ENCODE measurements at regions not wholly inside any gene's neighbourhood (a gene's known extent, or its start where the extent isn't known, plus 50 kb on each side); places are given as distances from the start of the nearest gene placed in this dataset.

- Histone ChIP-seq H3K36me3 (ENCODE audit: insufficient read depth, low read length) (no peaks in the 10 kb centered on the region), H3K79me2 (ENCODE audit: control insufficient read depth, insufficient read depth, low read length, unreplicated experiment) (no peaks in the 10 kb centered on the region), H3K4me3 (ENCODE audit: low read depth, low read length) (no peak overlapping the region), H3K27ac (ENCODE audit: low read depth, low read length) (no peak overlapping the region), H3K4me1 (ENCODE audit: control insufficient read depth, insufficient read depth, low read length, unreplicated experiment) (no peaks in the 10 kb centered on the region), H2AFZ (ENCODE audit: low read length, unreplicated experiment) (no peak overlapping the region), H3K27me3 (ENCODE audit: insufficient read depth, low read length) (peaks cover 54% of the 10 kb centered on the region)
These were observed 82.0 kb upstream of the FSTL4 start for GRCh38 chr5:133694181-133694831.

DNA sequence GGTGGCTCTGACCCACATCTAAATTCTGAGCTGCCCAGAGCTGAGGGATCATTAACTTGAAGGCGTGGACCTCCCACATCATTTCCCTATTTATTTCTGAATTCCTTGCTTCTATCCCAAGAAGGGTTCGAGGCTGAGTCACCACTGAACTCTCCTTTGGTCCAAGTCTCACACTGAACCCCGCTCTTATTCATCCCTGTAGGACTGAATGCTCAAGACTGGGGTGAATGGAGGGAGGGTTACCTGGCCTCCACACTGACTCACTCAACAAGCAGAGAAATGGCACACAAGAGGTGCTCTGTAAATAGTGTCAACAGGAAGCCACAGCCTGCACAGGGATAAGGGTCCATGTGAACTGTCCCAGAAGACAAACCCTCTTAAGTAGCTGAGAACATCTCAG lies 79.1 kb upstream of the FSTL4 start:
- Histone ChIP-seq H3K27ac (ENCODE audit: low read depth, low read length) (no peak overlapping the region), H3K27me3 (ENCODE audit: insufficient read depth, low read length) (peaks cover 67% of the 10 kb centered on the region), H3K4me1 (ENCODE audit: control insufficient read depth, insufficient read depth, low read length, unreplicated experiment) (no peaks in the 10 kb centered on the region), H3K4me3 (ENCODE audit: low read depth, low read length) (no peak overlapping the region), H3K36me3 (ENCODE audit: insufficient read depth, low read length) (no peaks in the 10 kb centered on the region), H2AFZ (ENCODE audit: low read length, unreplicated experiment) (no peak overlapping the region), H3K79me2 (ENCODE audit: control insufficient read depth, insufficient read depth, low read length, unreplicated experiment) (no peaks in the 10 kb centered on the region)

DNA sequence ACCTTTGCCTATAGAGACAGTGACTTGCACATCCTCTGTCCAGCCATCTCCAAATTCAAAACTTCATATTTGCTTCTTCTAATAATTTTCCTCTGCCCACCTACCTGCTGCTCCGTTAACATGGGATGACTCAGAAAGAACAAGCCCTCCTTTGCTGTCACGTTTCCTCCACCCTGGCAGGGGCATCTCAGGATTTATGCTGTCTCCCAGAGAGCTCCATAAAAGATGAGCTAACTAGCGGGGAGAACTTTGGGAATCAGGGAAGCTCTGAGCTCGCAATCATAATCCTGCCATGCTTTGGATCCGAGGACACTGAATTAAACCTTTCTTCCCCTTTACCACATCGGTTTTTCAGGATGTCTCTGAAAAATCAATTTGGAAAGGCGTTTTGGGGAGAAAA lies 78.4 kb upstream of the FSTL4 start:
- no peak overlapping the region for H3K4me3 ChIP-seq (ENCODE audit: low read depth, low read length)
- peaks cover 63% of the 10 kb centered on the region for H3K27me3 ChIP-seq (ENCODE audit: insufficient read depth, low read length)
- no peaks in the 10 kb centered on the region for H3K4me1 ChIP-seq (ENCODE audit: control insufficient read depth, insufficient read depth, low read length, unreplicated experiment)
- H2AFZ ChIP-seq (ENCODE audit: low read length, unreplicated experiment) = no peak overlapping the region
- no peak overlapping the region for H3K27ac ChIP-seq (ENCODE audit: low read depth, low read length)
- no peaks in the 10 kb centered on the region for H3K79me2 ChIP-seq (ENCODE audit: control insufficient read depth, insufficient read depth, low read length, unreplicated experiment)
- no peaks in the 10 kb centered on the region for H3K36me3 ChIP-seq (ENCODE audit: insufficient read depth, low read length)

GRCh38 chr5:133688391-133688790 lies 76.0 kb upstream of the FSTL4 start:
- no peak overlapping the region for H3K27ac ChIP-seq (ENCODE audit: low read depth, low read length)

DNA sequence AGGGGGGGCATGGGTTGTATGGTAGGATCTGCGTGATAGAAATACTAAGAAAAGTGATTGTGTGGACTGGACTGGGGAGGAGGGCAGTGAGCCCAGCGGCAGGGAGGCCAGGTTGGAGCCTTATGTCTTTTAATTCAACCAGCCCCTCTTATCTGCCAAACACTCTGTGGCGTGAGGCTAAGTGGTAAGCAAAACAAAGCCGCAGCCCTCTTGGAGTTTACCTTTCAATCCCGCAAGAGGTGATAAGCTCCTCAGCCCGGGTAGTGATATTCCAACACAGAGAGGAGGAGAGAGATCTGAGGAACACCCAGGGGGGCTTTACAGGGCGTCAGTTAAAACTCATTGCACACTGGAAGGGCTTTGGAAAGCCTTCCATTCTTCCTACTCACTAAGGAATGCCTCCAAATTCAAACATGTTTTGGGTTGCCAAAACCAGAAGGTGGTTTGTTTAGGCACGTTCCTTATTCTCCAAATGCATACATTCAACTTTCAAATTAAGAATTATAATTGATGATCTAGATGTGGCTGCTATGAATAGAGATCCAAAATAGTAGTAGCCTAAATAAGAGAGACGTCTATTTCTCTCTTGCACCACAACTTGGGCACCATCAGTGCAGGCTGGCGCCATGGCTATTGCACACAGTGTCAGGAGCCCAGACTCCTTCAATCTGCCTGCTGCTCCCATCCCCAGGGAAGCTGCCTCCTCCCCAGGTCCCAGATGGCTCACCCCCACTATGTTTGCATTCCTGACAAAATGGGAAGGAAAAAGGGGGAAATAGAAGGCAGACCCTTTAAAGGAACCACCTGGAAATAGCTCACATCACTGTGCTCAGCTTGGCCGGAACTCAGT lies 75.1 kb upstream of the FSTL4 start:
- H3K4me3 ChIP-seq (ENCODE audit: low read depth, low read length) = no peak overlapping the region
- H3K27me3 ChIP-seq (ENCODE audit: insufficient read depth, low read length) = peaks cover 69% of the 10 kb centered on the region
- no peaks in the 10 kb centered on the region for H3K79me2 ChIP-seq (ENCODE audit: control insufficient read depth, insufficient read depth, low read length, unreplicated experiment)
- H3K36me3 ChIP-seq (ENCODE audit: insufficient read depth, low read length) = no peaks in the 10 kb centered on the region
- no peaks in the 10 kb centered on the region for H3K4me1 ChIP-seq (ENCODE audit: control insufficient read depth, insufficient read depth, low read length, unreplicated experiment)
- H3K27ac ChIP-seq (ENCODE audit: low read depth, low read length) = no peak overlapping the region
- no peak overlapping the region for H2AFZ ChIP-seq (ENCODE audit: low read length, unreplicated experiment)

More at GRCh38 chr5:133688391-133688790, 76.0 kb upstream of the FSTL4 start:
- H3K27me3 ChIP-seq (ENCODE audit: insufficient read depth, low read length) = peaks cover 71% of the 10 kb centered on the region
- H3K36me3 ChIP-seq (ENCODE audit: insufficient read depth, low read length) = no peaks in the 10 kb centered on the region
- no peak overlapping the region for H2AFZ ChIP-seq (ENCODE audit: low read length, unreplicated experiment)
- H3K4me1 ChIP-seq (ENCODE audit: control insufficient read depth, insufficient read depth, low read length, unreplicated experiment) = no peaks in the 10 kb centered on the region
- no peak overlapping the region for H3K4me3 ChIP-seq (ENCODE audit: low read depth, low read length)
- H3K79me2 ChIP-seq (ENCODE audit: control insufficient read depth, insufficient read depth, low read length, unreplicated experiment) = no peaks in the 10 kb centered on the region

GRCh38 chr5:133686566-133686965 lies 74.2 kb upstream of the FSTL4 start:
- no peak overlapping the region for H2AFZ ChIP-seq (ENCODE audit: low read length, unreplicated experiment)
- H3K4me3 ChIP-seq (ENCODE audit: low read depth, low read length) = no peak overlapping the region
- H3K27me3 ChIP-seq (ENCODE audit: insufficient read depth, low read length) = peaks cover 69% of the 10 kb centered on the region
- H3K27ac ChIP-seq (ENCODE audit: low read depth, low read length) = no peak overlapping the region
- H3K79me2 ChIP-seq (ENCODE audit: control insufficient read depth, insufficient read depth, low read length, unreplicated experiment) = no peaks in the 10 kb centered on the region
- no peaks in the 10 kb centered on the region for H3K36me3 ChIP-seq (ENCODE audit: insufficient read depth, low read length)
- no peaks in the 10 kb centered on the region for H3K4me1 ChIP-seq (ENCODE audit: control insufficient read depth, insufficient read depth, low read length, unreplicated experiment)

DNA sequence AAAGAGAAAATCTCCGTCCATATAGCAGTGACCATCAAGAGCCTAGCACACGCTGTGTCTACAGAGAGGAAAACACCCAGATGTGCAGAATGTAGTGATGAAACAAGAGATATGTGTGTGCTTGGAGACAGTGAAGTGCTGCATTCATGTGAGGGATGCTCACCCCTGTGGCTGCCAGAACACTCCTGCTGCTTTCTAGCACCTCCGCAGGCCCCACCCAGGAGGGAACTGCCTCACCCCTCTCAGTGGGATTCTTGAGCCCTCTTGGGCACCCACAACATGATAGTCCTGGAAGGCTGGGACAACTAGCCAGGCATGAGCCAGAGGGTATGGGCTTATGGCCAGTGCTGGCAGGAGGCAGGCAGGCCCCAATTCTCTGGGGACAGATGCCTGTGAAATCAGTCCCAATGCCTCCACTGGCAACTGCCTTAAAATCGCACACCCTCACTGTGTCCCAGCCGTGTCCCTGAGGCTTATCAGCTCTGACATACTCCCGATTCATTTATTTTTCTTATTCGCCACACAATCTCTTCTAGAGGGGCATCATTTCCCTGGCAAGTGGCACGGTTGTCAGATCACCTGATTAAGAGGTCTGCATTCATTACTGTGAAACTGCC lies 73.2 kb upstream of the FSTL4 start:
- H3K79me2 ChIP-seq (ENCODE audit: control insufficient read depth, insufficient read depth, low read length, unreplicated experiment) = no peaks in the 10 kb centered on the region
- H3K36me3 ChIP-seq (ENCODE audit: insufficient read depth, low read length) = no peaks in the 10 kb centered on the region
- H3K27me3 ChIP-seq (ENCODE audit: insufficient read depth, low read length) = peaks cover 67% of the 10 kb centered on the region
- H3K4me3 ChIP-seq (ENCODE audit: low read depth, low read length) = no peak overlapping the region
- no peaks in the 10 kb centered on the region for H3K4me1 ChIP-seq (ENCODE audit: control insufficient read depth, insufficient read depth, low read length, unreplicated experiment)
- H3K27ac ChIP-seq (ENCODE audit: low read depth, low read length) = no peak overlapping the region
- no peak overlapping the region for H2AFZ ChIP-seq (ENCODE audit: low read length, unreplicated experiment)

- no peak overlapping the region for H2AFZ ChIP-seq (ENCODE audit: low read length, unreplicated experiment)
- H3K36me3 ChIP-seq (ENCODE audit: insufficient read depth, low read length) = no peaks in the 10 kb centered on the region
- H3K27me3 ChIP-seq (ENCODE audit: insufficient read depth, low read length) = peaks cover 62% of the 10 kb centered on the region
- H3K4me3 ChIP-seq (ENCODE audit: low read depth, low read length) = no peak overlapping the region
- H3K27ac ChIP-seq (ENCODE audit: low read depth, low read length) = no peak overlapping the region
- no peaks in the 10 kb centered on the region for H3K4me1 ChIP-seq (ENCODE audit: control insufficient read depth, insufficient read depth, low read length, unreplicated experiment)
- H3K79me2 ChIP-seq (ENCODE audit: control insufficient read depth, insufficient read depth, low read length, unreplicated experiment) = no peaks in the 10 kb centered on the region
These were observed 71.6 kb upstream of the FSTL4 start for GRCh38 chr5:133683646-133684596.

DNA sequence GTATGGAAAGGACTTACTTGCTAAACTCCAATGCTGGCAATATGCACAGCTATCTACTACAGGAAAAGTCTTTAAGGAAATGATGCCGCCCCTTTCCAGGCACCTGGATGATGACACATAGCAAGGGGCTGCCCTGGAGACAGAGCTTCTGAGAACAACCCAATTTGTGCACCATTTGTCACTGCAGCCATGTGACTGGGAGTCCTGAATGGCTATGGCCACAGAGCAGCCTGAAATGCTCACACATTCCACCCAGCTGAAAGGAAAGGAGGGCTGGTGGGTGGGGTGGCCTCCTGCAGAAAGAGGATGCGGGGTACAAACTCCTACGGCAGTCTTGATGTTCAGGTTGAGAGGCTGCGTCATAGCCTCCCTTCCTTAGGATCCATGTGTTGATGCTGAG lies 70.1 kb upstream of the FSTL4 start:
- Histone ChIP-seq H3K27me3 (ENCODE audit: insufficient read depth, low read length) (peaks cover 61% of the 10 kb centered on the region), H2AFZ (ENCODE audit: low read length, unreplicated experiment) (no peak overlapping the region), H3K4me1 (ENCODE audit: control insufficient read depth, insufficient read depth, low read length, unreplicated experiment) (no peaks in the 10 kb centered on the region), H3K36me3 (ENCODE audit: insufficient read depth, low read length) (no peaks in the 10 kb centered on the region), H3K79me2 (ENCODE audit: control insufficient read depth, insufficient read depth, low read length, unreplicated experiment) (no peaks in the 10 kb centered on the region), H3K27ac (ENCODE audit: low read depth, low read length) (no peak overlapping the region), H3K4me3 (ENCODE audit: low read depth, low read length) (no peak overlapping the region)

GRCh38 chr5:133681896-133682295 lies 69.6 kb upstream of the FSTL4 start:
- H3K79me2 ChIP-seq (ENCODE audit: control insufficient read depth, insufficient read depth, low read length, unreplicated experiment) = no peaks in the 10 kb centered on the region
- peaks cover 60% of the 10 kb centered on the region for H3K27me3 ChIP-seq (ENCODE audit: insufficient read depth, low read length)
- H3K36me3 ChIP-seq (ENCODE audit: insufficient read depth, low read length) = no peaks in the 10 kb centered on the region
- no peaks in the 10 kb centered on the region for H3K4me1 ChIP-seq (ENCODE audit: control insufficient read depth, insufficient read depth, low read length, unreplicated experiment)
- H3K4me3 ChIP-seq (ENCODE audit: low read depth, low read length) = no peak overlapping the region
- H3K27ac ChIP-seq (ENCODE audit: low read depth, low read length) = no peak overlapping the region
- no peak overlapping the region for H2AFZ ChIP-seq (ENCODE audit: low read length, unreplicated experiment)

Data from ACC112 (cell line).